ENCODE measurements at regions not wholly inside any gene's neighbourhood (a gene's known extent, or its start where the extent isn't known, plus 50 kb on each side); places are given as distances from the start of the nearest gene placed in this dataset.

DNA sequence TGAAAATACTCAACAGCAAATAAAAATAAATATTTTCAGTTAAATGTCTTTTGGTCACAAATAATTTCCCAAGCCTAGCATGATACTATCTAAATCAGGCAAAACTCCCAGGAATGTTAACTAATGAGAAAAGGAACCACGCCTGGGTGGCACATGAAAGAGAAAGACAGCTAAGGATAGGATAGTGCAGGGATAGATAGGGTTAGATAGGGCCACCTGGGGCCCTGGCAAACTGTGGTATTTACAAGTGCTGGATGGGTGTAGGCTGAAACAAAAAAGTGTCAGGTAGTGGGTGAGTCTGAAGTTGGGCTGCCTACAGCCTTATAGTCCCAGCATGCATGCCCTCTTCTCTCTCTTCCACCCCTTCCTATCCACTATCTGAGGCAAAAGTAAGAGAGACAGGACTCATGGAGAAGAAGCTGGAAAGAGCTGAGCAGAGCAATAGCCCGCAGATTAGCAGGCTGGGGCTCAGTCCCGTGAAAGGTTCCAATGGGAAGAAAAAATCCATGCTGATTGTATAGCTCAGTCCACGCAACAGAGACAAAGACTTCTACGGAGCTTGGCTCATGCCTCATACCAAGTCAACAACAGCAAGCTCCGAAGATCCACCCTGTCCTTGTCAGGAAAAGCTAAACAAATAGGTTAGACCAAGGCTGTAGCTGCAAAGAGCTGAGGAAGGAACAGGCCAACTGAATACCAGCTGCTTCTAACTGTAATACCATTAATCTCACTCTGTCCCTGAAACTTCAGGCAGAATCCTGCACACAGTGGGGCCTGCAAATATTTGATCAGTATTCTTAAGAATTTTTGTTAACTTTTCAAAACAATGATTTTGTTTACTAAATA, 342.1 kb upstream of the ATP11B start:
- DNase-seq (ENCODE audit: low spot score): no peak
- in situ Hi-C loops (cut with HindIII; ENCODE audit: low sequenced_read_pairs): no loop called here

DNA sequence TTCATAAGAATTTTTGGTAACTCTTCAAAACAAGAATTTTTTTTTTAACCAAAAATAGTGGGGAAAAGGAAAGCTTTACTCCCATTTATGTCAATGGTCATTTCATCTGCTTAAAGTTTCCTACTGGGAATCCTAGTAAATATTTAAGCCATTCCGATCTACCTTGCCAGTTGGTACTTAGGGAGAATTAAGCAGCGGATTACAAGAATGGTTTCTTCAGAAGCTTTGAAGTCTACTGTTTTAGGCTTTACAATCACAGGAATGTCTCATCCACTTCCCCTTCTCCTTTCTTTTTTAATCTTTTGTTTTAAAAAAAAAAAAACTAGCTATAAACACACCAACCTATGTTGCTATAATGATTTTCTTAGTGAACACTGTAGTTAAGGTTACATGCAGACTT, 341.4 kb upstream of the ATP11B start:
- in situ Hi-C loops (cut with HindIII; ENCODE audit: low sequenced_read_pairs): no loop called here
- DNase-seq (ENCODE audit: low spot score): no peak

DNA sequence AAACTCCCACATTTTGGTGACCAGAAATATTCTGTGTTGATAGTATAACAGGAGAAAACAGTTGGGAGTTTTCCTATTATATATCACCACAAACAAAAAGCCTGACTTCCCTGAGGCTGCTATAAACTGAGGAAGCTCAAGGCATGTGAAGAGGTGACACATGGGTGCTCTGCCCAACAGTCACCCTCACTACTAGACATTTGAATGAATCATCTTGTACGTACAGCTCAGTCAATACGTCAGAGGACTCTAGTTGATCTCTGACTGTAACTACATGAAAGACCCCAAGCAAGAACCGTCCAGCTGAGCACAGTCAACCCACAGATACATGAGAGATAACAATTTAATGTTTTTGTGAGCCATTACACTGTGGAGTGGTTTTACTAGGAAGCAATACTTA, 338.3 kb upstream of the ATP11B start:
- no peak for DNase-seq (ENCODE audit: low spot score)

DNA sequence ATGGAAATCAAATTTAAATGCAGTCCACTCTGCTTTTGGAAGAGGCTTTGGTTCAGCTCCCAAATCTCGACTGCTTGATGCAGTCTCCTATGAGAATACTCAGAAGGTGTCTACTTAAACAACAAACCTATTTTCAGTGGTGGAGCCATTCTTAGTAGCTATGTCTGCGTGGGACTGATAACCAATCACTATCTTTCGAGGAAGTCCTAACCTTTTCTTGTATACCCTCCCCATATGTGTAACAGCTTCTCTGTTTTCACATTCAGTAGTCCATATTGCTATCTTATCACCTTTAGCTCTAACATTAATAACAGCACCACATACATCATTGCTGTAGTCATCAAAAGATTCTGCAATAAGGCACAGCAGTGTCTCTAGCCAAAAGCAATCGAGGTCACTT, 333.0 kb upstream of the ATP11B start:
- in situ Hi-C loops (cut with HindIII; ENCODE audit: low sequenced_read_pairs): no loop called here
- no peak for DNase-seq (ENCODE audit: low spot score)

More for the DNA sequence above, 338.3 kb upstream of the ATP11B start:
- in situ Hi-C loops (cut with HindIII; ENCODE audit: low sequenced_read_pairs): no loop called here

DNA sequence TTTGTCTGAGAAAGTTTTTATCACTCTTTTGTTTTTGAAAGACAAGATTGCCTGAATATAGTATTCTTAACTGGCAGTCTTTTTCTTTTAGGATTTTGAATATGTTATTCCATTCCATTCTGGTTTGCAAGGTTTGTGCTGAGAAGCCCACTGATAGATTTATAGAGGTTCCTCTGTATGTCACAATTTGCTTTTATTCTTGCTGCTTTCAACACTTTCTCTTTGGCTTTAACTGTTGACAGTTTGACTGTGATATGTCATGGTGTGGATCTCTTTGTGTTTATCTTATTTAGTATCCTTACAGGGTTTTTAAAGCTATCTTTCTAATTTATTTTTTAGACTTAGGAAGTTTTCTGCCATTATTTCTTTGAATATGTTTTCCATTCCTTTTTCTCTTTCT, 331.2 kb upstream of the ATP11B start:
- in situ Hi-C loops (cut with HindIII; ENCODE audit: low sequenced_read_pairs): no loop called here
- no peak for DNase-seq (ENCODE audit: low spot score)

DNA sequence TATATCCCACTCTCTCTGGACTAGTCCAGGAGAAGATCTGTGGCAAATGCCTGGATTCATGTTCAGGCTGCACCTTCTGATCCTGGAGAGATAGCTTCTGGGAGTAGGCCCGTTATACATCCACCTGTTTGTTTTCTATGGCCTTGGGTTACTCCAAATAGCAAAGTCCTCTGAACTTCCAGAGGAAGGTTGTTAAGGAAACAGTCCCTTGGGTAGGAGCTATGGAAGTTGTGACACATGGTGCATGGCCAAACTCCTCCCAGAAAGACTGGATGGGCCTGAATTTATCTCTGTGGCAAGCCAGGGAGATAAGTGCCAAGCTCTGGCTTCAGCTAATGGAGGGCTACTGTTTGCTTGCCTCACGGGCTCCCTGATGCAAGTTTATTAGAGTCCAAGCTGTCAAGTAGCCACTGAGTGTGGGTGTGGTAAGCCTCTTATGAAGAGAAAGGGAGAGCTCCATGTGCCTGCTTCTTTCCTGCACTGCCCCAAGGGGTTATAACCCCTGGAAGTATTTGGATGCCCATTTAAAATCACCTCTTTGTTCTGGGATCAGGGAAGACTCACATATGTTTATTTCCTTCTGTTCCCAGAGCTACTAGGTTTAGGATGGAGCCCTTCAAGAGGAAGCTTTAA, 328.7 kb upstream of the ATP11B start:
- DNase-seq (ENCODE audit: low spot score): no peak
- in situ Hi-C loops (cut with HindIII; ENCODE audit: low sequenced_read_pairs): no loop called here

DNA sequence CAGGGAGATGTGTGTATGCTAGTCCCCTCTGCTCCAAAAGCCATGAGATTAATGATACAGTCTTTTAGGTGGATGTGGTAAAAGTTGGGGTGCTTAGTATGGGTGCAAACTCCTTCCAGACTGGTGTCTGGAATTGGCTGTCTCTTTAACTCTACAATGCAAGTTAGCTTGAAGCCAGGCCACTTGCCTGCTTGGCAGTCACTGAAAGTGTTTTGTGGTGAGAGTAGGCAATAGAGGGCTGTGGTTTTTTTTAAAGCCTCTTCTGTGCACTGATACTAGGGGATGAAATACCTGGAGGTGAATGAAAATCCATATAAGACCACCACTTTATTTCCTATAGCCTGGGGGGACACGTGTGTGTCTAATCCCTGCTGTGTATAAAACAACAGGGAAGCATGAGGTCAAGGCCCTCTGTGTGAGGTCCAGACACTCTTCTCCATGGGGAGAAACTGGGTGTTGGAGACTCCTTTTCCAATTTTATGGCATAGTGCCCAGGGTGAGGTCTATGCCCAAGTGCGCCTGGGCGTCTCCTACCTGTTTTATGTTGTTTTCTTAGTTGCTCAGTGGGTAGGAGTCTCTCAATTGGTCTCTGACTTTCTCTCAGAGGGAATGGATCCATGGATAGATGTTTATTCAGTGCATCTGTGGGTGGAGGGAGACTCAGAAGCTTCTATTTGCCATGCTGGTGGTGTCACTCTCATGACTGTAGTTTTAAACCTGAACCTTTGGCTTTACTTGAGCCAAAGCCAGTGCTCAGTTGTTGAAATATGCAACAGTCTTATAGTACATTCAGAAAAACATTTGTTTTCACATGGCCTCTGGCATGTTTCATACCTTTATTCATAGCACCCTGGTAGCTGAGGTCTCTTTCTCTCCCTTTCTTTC, 327.8 kb upstream of the ATP11B start:
- in situ Hi-C loops (cut with HindIII; ENCODE audit: low sequenced_read_pairs): no loop called here
- DNase-seq (ENCODE audit: low spot score): no peak

DNA sequence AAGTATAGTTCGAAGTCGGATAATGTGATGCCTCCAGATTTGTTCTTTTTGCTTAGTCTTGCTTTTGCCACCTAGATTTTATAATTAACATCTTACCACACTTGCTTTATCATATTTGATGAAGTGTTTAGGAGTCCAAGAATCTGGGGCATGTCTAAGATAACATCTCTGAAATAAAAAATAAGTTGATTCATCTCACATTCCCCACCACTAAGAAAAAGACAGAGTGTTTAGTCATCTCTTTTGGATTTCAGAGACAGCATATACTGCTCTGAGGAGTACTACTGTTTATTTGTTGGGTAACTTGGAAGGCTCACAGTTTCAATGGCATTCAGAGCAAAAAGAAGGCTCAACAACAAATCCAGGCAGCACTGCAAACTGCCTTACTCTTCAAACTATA, 324.2 kb upstream of the ATP11B start:
- in situ Hi-C loops (cut with HindIII; ENCODE audit: low sequenced_read_pairs): no loop called here

DNA sequence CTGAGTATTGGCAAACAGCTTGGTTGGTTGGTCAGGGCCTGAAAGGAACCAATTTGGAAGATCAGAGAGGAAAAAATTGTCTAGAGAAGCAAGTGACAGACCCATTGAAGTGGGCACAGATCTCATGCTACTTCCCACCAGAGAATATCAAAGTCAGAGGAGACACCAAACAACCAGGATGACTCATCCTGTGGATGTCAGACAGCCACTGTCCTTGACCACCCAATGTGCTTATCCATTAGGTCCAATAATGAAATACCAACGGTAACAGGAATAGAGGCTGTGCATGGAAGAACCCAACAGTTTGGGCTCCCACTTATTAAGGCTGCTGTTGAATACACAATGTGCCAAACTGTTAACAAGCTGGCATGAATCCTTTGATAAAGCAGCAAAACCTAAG, 323.1 kb upstream of the ATP11B start:
- in situ Hi-C loops (cut with HindIII; ENCODE audit: low sequenced_read_pairs): no loop called here
- no peak for DNase-seq (ENCODE audit: low spot score)

More for the DNA sequence above, 324.2 kb upstream of the ATP11B start:
- DNase-seq (ENCODE audit: low spot score): no peak

DNA sequence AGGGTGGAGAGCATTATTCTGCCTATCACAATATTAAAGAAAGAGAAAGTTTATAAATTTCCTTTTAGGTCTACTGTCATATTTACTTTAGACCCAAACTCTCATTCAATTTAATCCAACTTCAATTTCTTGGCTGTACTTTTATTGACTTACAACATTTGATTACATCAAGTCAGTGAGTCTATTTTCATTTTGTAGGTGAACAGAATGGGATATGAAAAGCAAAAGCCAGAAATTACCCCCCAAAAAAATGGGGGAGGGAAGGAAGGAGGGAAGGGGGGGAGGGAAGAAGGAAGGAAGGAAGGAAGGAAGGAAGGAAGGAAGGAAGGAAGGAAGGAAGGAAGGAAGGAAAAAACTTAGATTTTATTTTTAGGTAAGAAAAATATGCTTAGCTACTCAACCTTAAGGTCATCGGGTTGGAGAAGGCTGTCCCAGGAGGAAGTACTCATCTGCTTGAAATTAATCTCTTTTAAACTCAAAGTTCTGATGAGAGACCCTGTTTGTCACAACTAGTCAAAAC, 320.1 kb upstream of the ATP11B start:
- DNase-seq (ENCODE audit: low spot score): no peak
- in situ Hi-C loops (cut with HindIII; ENCODE audit: low sequenced_read_pairs): no loop called here

DNA sequence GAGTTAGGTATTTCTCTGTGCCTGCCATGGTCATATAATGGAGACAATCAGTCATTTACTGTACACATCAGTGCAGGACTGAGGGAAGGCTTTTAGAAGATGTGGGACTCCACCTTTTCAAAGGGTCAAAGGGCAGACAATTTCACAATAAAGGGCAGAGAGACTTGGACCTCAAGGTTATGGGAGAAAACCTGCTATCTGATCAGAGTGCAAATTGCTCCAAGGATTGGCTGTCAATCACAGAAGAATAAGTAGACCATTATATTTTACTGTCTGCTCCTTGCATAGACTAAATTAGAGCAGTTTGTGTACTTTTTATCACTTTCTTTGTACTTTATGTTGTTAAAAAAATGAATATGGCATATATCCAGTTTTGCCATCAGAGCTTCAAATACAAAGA, 314.9 kb upstream of the ATP11B start:
- in situ Hi-C loops (cut with HindIII; ENCODE audit: low sequenced_read_pairs): no loop called here
- DNase-seq (ENCODE audit: low spot score): no peak

DNA sequence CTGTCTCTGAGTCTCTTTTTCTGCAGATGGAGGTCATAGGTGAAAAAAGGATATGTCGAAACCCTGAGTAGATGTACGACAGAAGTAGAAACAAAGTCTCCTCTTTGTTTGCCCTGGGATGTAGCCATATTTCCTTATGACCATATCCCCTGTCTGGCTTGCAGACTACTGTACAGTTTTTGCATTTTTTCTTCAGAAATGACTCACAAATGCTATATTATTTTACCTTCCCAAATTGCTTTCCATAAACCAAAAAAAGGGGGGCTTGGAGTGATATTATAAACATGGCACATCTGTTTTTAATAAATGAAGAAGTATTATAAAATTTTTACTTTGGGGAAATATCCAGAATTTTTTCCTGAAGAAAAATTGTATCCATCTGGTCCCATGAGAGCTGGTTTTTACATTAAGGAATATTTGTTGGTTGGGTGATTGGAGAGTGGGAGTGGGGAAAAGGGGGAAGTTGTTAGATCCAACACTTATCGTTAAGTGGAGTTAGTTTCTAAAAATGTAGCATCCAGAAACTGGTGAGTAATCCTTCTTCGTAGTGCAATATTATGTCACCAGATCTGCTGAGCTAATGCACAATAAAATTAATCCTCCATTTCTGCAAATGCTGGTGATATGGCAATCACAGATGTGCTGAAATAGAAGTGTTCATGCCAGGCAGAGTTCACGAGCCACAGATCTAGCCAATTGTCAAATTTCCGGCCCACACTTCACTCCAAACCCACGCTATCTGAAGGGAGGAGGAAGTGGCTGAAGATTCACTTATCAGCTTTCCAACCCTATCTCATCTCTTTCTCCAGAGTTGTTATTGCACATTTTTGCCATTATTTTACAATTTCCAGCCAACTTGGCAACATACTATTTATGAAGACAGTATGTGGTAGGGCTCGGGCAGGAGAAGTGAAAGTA, 313.6 kb upstream of the ATP11B start:
- in situ Hi-C loops (cut with HindIII; ENCODE audit: low sequenced_read_pairs): no loop called here
- no peak for DNase-seq (ENCODE audit: low spot score)

DNA sequence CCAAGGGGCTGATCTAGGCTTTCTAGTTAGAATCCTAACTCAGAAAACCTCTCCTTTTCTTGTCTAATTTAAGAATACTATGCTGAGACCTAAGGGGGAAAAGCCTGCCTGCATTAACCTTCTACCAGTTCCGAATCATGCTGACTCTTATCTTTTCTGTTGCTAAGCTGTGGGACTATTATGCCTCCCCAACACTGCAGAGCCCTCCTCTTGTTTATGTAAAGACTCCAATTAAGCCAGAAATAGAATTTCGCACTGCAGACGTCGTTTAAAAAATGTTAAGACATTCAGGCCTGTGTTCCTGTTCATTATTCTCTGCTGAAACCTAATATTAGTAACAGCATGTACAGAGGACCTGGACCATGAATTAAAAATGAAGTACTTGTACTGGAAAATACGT, 310.6 kb upstream of the ATP11B start:
- no peak for DNase-seq (ENCODE audit: low spot score)
- in situ Hi-C loops (cut with HindIII; ENCODE audit: low sequenced_read_pairs): no loop called here

DNA sequence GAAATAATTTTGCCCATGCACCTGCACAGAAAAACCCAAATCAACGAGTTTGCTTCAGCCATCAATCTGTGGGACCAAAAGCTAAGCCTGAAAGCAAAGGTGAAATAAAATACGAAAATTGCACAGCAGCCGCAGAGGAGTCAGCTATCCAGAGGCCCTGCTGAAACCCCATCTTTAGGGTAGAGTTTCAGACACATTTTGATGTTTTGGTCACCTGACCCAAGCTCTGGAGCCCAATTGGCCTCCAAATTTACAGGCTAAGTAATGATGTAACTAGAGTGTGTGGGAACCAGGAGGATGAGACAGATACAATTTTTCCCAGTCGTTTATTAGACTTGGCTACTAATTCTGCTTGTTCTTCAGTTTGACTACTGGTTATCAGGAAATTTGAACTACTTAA, 308.6 kb upstream of the ATP11B start:
- in situ Hi-C loops (cut with HindIII; ENCODE audit: low sequenced_read_pairs): no loop called here

DNA sequence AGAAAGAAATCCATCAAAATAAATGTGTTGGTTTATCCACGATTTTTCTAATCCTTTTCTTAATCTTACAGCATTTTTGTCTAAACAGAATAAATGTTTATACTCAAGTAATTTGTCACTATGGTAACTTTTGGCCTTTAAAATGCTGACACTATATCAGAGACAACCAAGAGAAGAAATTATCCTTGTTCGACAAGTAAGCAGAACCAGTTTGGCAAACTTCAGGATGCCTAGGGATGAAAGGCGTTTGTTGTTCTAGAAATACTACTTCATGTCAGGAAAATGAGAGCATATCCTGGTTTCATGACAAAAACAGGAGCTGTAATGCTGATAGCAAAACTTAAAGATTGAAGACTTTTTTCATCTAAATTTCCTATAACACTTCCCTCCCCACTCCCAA, 308.0 kb upstream of the ATP11B start:
- no peak for DNase-seq (ENCODE audit: low spot score)
- in situ Hi-C loops (cut with HindIII; ENCODE audit: low sequenced_read_pairs): no loop called here

More for the DNA sequence above, 308.6 kb upstream of the ATP11B start:
- no peak for DNase-seq (ENCODE audit: low spot score)

DNA sequence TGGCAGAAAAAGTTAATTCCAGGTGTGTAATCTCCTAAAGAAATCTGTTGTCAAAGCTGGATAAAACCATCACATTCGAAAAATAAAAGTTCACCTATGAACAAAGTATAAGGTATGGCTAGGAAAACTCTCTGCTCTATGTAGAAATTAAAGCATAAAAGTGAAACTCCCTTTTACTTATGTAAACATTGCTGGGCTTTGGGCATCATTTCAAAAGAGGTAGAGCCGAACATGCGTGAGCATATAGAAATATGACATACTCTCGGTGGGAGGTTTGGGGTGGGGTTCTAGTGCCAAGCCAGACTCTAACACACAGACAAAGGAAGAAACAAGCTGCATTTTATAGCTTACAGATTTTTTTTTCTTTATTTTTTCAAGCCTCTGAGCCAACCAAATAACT, 306.8 kb upstream of the ATP11B start:
- in situ Hi-C loops (cut with HindIII; ENCODE audit: low sequenced_read_pairs): no loop called here

DNA sequence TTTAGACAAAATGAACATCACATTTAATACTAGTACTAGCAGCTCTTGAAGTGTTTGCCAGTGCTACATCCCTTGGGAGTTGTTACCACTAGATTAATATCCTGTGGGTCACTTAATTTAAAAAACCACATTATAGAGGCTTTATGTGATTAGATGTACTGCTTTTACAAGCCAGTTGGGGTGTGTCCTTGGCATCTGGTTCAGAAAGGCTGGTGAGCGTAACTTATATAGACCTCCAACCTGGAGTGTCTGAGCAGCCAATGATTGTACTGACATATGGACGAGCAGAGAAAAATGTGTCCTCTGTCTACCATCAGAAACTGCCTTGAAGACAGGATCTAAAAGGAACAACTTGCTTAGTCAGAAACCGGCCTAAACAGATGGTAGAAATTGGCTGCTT, 306.2 kb upstream of the ATP11B start:
- no peak for DNase-seq (ENCODE audit: low spot score)
- in situ Hi-C loops (cut with HindIII; ENCODE audit: low sequenced_read_pairs): no loop called here

More for the DNA sequence above, 306.8 kb upstream of the ATP11B start:
- no peak for DNase-seq (ENCODE audit: low spot score)

DNA sequence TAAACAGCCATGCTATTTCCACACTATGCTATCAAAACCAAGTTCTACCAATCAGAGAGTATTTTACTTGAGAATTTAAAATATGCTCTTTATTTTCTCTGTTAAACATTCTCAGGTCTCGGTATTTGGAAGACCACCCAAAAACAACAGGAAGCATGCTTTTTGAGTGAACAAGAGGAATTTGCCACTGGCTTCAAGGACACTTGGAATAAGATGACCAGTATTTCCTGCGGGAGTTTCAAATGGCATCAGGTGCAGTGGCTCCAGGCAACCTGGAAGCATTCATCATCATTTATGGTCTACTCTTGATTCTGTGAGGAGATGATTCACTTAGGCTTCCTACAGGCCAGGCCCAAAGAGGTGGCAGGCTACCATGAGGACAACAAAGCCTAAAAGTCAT, 305.7 kb upstream of the ATP11B start:
- in situ Hi-C loops (cut with HindIII; ENCODE audit: low sequenced_read_pairs): no loop called here
- DNase-seq (ENCODE audit: low spot score): no peak
